ENCODE measurements at regions not wholly inside any gene's neighbourhood (a gene's known extent, or its start where the extent isn't known, plus 50 kb on each side); places are given as distances from the start of the nearest gene placed in this dataset.
"Not testable (repeated sequence)": the region's sequence is repeated elsewhere in the genome, so short reads cannot be mapped to it uniquely, and the experiment has no call there.

DNA sequence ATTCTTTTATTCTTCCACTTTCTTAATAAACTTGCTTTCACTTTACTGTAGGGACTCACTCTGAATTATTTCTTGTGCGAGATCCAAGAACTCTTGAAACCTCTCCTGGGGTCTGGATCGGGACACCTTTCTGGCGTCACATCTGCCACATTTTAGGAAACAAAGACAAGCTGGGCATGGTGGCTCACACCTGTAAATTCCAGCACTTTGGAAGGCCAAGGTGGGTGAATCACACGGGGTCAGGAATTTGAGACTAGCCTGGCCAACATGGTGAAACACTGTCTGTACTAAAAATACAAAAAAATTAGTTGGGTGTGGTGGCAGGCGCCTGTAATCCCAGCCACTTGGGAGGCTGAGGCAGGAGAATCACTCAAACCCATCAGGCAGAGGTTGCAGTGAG, 1399.6 kb downstream of the CDH8 start:
- TF ChIP-seq ESRRA (CRISPR knock-in tag; IDR thresholded peaks at IDR 0.05; ENCODE audit: low read depth); RXRB (CRISPR knock-in tag; IDR thresholded peaks at IDR 0.05; ENCODE audit: borderline replicate concordance): not testable (repeated sequence)

All from HepG2 (cell line).